MV-4-11 (cell line): ENCODE measurements at regions not wholly inside any gene's neighbourhood (a gene's known extent, or its start where the extent isn't known, plus 50 kb on each side); places are given as distances from the start of the nearest gene placed in this dataset.
A peak's percentile ranks its signal among the peaks of the same experiment; 100 is the strongest.

ENCODE experiments used
- DNase-seq: peaks from one replicate; lab custom pipeline; 2025; lab: John Stamatoyannopoulos, UW

GRCh38 chr7:18414885-18415284 is 80.7 kb upstream of the HDAC9 start:
- no peak for DNase-seq

- DNase-seq = no peak
These were observed 78.6 kb upstream of the HDAC9 start for GRCh38 chr7:18416988-18417387.

GRCh38 chr7:18419456-18419855 is 76.1 kb upstream of the HDAC9 start:
- no peak for DNase-seq

DNA sequence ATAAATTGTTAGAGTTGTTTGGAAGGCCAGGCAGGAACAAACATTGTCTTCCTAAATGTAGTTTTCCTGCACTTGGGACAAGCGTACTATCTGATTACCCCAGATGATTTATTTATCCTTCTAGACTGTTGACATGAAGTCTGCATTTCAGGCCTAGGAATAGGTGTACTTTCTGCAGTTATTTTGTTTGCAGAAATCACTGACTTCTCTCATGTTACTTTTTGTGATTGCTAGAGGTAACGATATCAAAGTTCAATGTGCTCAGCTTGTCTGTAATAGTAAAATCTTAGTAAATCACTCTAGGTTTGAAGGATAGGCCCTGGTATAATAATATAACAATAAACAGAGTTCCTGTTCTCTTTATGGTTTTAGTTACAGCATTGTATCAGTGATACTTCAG is 75.4 kb upstream of the HDAC9 start:
- no peak for DNase-seq

DNA sequence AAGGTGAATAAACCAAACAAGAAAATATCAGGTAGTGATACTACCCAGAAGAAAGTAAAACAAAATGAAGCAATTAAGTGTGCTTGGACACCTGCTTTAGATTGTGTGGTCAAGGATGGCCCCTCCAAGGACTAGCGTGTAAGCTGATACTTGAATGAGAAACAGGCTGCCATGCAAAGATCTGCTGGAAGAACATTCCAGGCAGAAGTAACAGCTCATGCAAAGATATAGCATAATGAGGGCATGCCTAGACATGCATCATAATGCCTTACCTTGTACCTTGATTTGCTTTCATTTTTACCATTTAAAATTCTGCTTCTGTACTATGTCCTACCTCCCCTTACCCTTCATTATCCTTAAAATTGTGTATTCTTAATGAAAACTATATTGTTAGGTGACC is 74.8 kb upstream of the HDAC9 start:
- DNase-seq = no peak

GRCh38 chr7:18421297-18422002 is 74.1 kb upstream of the HDAC9 start:
- peak; percentile 8 for DNase-seq

DNA sequence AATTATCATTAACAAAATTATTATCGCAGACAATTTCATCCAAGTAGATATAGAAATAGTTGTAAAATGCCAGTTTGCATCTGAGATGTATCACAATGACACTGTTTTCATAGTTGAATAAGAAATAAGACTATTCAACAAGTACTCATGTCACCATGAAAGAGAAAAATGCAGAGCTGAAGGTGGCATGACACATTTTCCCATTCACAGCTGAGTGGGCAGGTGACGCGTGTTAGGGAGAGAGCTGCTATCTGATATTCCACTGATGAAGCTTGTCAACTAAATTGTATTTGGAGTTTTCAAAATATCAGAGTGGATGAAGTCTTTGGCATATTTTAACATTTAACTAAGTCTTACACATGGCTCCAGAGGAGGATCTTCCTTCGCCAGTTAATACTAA is 70.3 kb upstream of the HDAC9 start:
- no peak for DNase-seq

GRCh38 chr7:18425838-18426445 is 69.6 kb upstream of the HDAC9 start:
- DNase-seq = no peak

- no peak for DNase-seq
These were observed 68.9 kb upstream of the HDAC9 start for GRCh38 chr7:18426564-18427226.

DNA sequence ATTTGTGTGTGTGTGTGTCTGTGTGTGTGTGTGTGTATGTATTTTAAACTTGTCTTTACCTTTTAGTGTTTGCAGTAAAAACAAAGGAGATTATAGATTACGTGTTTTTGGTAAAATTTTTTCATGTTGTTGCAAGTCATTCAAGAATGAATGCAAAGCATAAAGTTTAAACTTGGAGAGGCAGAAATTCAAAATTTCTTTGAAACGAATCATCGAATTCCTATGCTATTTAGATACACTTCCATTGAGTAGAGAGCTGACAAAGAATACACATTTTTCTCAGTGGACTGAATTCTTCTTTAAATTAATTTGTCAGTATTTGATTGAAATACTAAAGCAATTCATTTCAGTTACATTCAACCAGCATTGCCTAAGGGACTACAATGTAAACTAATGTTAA is 66.0 kb upstream of the HDAC9 start:
- DNase-seq = no peak

DNA sequence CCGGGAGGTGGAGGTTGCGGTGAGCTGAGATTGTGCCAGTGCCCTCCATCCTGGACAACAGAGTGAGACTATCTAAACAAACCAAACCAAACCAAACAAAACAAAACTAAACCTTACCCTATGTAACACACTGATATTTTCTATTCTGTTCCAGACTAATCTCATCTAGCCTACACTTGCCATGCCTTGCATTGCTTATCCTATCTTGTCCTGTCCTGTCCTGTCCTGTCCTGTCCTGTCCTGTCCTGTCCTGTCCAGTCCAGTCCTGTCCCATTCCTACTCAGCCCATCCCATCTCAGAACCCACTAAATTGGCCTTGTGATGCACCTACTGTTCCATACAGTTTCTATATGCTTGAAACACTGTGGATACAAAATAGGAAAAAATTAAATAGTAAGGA is 64.7 kb upstream of the HDAC9 start:
- DNase-seq = no peak

- DNase-seq = no peak
These were observed 61.4 kb upstream of the HDAC9 start for GRCh38 chr7:18434171-18434570.

DNA sequence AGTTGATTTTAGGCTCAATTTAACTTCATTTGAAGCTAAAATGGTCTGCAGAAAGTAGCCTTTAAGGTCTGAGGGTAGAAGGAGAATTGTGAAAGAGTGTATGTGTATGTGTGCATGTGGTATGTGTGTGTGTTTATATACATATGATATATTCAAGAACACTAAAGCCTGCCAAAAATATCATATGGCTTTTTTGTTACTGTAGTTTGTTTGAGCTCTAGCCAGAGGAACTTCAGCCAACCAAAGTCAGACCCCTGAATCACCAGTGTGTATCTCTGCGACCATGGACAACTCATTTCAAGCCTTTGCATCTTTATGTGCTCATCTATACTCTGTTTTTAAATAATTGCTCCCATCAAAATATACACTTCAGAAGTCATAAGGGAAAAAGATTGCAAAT is 58.4 kb upstream of the HDAC9 start:
- no peak for DNase-seq

DNA sequence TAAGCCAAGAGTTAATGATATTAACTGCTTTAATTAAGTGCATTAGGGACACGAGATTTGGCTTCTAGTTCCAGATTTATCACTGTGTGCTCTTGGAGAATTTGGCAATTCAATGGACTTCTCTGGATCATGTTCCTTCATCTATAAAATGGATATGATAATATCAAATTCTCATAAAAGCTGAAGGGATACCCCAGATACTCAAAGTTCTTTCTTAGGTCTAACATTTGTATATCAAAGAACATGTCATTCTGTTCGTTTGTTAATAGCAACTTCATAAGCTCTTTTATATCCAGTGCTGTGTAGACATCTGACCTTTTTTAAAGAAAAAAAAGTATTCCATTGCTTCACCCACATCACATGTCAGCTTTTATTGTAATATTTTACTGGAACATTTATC is 54.6 kb upstream of the HDAC9 start:
- no peak for DNase-seq

DNA sequence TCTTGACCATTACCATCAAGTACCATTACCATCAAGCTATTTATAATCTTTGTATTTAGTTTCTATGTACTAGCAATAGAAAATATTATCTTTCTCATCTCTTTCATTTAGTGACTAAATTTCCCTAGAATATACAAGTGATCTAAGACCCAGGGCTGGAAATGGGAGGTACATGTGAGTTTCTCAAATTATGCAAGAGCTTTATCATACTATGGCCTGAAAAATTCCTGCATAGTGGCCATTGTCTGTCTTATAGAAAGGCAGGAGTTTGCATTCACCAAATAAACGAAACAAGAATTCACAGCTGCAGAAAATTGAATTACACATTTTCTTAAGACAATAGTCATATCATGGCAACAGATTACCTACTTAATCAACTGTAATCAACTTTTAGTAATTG is 50.7 kb upstream of the HDAC9 start:
- no peak for DNase-seq

DNA sequence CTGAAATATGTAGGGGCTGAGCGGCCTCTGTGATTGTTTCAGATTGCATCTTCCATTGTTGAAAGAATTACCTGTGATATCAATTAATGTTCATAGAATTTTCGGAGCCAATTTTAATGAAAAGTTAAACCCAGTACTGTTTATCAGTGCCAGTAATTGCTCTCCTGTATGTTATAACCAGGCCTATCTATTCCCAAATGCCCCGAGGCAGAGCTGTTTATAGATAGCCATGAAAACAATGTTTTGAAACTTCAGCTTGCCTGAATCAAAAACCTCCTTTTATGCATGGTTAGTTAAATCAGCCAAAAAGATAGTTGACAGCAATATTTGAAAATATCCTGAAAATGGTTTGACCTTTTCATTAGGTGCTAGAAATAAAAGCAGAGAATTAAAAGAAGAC is 50.1 kb upstream of the HDAC9 start:
- DNase-seq = no peak
